ENCODE measurements at regions not wholly inside any gene's neighbourhood (a gene's known extent, or its start where the extent isn't known, plus 50 kb on each side); places are given as distances from the start of the nearest gene placed in this dataset.
A peak's percentile ranks its signal among the peaks of the same experiment; 100 is the strongest.
"Not testable (repeated sequence)": the region's sequence is repeated elsewhere in the genome, so short reads cannot be mapped to it uniquely, and the experiment has no call there.

DNA sequence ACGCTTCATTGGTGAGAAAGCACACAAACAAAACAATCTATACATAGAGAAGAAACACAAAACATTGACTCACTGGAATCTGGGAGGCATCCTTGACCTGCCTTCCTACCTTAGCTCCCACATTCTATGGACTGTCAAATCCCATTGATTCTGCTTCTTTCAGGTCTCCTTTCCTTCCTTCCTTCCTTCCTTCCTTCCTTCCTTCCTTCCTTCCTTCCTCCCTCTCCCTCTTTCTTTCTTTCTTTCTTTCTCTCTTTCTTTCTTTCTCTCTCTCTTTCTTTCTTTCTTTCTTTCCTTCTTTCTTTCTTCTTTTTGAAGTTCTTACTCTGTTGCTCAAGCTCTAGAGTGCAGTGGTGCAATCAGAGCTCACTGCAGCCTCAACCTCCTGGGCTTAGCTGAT is 108.0 kb upstream of the SGK1 start:
- DNase-seq (ENCODE audit: low read depth) = not testable (repeated sequence)

GRCh38 chr6:134425513-134425912 is 107.6 kb upstream of the SGK1 start:
- DNase-seq (ENCODE audit: low read depth) = no peak

DNA sequence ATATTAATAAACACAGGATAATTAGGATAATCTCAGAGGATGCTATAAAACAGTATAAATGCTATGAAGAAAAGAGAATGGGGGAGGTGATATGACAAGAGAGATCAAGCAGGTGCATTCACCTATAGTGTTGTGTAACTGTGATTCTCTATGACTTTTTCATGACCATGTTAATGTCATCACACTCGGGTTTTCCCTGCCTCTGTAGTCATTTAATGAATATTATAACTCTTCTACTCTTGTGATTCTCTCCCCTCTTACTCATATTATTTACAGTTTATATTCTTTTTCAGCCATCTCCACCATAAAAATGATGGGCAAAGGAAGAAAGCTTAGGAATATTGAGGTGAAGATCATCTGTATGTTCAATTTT is 106.9 kb upstream of the SGK1 start:
- DNase-seq (ENCODE audit: low read depth) = no peak

GRCh38 chr6:134424165-134424797 is 106.4 kb upstream of the SGK1 start:
- peak; percentile 54 for DNase-seq (ENCODE audit: low read depth)

DNA sequence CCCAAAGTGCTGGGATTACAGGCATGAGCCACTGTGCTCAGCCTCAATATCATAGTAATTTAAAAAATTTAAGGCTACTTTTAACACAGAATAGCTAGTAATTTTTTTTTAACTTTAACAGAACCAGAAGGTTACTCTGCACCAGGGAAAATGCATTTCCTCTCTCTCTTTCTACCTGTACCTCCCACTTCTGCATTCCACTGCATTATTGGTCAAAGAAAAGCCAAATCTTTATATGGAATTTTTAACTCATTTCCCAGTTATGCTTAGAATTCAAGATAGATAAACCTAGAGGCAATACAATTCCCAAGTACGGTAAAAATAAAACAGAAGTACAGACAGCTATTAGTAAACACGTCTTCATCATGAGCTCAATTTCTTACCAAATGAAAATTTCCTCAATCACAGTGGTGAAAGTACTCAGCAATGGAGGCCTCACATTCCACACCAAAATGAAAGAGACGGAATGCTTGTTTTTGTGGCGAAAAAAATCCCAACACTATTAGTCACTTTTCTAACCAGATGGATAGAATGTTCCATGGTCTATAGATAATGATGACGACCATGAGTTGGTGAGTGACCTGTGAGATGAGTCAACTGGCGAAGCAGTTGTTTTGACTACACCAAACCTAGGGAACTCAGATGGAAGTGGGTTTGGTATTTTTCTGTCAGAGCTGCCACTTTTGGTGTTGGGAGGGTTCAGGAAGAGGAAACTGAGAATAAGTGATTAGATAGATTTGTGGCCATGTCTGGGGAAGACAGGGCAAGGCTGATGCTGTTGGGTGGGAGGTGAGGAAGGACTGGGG is 104.7 kb upstream of the SGK1 start:
- peak; percentile 95 for DNase-seq (ENCODE audit: low read depth)

- no peak for DNase-seq (ENCODE audit: low read depth)
Observed at GRCh38 chr6:134421501-134421900, 103.6 kb upstream of the SGK1 start.

DNA sequence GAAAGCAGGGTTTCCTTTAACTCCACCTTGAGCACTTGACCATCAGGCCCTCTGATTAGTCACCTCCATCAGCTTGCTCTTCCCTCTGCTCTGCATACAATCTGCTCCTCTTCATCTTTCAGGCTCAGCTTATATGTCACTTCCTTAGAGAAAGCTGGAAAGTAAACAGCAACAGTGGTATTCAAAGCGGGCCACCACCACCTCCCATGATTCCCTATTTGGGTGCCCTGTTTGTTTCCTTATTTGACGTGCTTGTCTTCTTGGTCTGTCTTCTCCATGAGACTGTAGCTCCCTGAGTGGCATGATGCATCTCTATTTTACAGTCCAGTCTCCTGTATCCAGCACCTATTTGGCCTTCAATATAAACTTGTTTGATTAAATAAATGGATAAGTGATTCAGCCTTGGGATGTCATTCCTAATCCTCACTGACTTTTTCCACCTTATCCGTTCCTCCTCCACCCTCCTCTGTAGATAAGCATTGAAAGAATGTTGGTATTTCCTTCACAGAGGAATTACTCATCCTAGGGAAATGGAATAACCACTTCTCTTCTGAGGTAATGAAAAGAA is 102.8 kb upstream of the SGK1 start:
- DNase-seq (ENCODE audit: low read depth) = no peak

GRCh38 chr6:134419716-134420115 is 101.8 kb upstream of the SGK1 start:
- no peak for DNase-seq (ENCODE audit: low read depth)

DNA sequence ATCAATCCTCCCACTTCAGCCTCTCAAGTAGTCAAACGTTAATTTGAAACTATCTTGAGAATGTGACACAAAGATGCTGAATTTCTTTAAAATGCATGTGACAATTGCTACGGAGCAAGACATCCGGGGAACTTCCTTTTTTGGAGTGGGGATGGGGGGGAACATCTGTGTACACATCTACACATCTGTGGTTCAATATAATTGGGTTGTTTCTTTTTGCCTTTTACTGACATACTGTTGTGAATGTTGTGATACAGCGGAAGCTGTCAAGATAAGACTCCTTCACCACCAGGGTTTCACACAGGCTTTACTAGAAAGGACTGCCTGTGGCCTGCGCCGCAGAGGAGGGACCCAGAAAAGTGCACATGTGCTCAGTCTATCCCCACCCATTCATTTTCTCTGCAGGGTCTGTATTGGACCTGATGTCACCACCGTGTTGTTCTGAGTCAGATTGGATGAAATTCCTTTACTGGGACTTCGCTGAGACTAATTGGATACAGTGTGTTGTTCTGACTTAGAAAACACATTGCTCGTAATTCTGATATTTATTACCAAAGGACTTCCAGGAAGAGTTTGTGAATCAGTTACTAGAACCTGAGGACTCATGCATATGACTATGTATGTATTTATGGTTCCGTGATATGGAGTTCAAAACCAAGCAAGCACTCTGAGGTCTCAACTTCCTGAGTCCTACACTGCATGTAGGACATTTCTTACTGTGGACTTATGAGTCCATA is 98.7 kb upstream of the SGK1 start:
- no peak for DNase-seq (ENCODE audit: low read depth)

GRCh38 chr6:134415656-134416055 is 97.7 kb upstream of the SGK1 start:
- no peak for DNase-seq (ENCODE audit: low read depth)

- no peak for DNase-seq (ENCODE audit: low read depth)
Observed at GRCh38 chr6:134415194-134415593, 97.3 kb upstream of the SGK1 start.

DNA sequence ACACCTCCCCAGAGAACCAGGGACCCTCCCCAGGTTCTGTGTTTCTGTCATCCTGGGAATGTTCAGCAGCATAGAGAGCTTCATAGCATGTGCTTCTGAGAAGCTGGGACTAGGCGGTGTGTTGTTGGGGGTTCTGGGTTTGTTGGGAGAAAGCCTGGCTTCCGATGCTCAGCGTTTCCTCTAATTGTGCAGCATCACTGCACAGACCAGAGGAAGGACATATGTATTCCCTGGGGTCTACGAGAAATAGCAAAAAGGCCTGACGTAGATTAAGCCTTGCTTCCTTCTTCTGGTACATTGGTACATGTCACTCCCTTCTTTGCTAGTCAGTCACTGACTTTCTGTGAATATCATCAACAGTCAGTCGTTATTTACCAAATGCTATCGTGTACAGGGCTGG is 96.9 kb upstream of the SGK1 start:
- DNase-seq (ENCODE audit: low read depth) = no peak

GRCh38 chr6:134413241-134413643 is 95.3 kb upstream of the SGK1 start:
- no peak for DNase-seq (ENCODE audit: low read depth)

DNA sequence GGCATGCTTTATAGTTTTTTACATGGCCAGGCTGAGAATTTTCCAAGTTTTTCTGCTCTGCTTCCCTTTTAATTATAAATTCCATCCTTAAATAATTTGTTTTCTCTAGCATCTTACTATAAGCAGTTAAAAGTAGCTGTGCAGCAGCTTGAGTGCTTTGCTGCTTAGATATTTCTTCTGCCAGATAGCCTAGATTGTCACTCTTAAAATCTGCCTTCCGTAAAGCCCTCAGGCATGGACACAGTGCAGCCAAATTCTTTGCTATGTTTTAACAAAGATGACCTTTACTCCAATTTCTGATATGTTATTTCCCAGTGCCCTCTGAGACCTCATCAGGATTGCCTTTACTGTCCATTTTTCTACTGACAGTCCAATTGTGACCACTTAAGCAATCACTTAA is 92.6 kb upstream of the SGK1 start:
- no peak for DNase-seq (ENCODE audit: low read depth)

DNA sequence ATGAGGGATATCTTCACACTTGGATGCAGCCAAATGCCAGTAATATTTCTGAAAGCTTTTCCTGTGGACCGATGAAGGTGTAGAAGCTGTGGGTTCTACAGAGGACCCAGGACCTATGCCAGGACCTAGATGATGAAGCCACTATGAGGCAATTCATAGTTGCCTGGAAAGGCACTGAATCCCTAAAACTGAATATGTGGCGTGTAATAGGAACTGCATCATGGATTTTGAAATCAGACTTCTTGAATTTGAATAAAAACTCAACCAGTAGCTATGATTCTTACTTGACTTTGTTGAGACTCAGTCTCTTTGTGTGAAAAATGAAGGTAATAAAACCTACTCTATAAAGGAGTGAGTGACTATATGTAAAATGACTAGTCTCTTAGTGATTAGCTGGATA is 89.9 kb upstream of the SGK1 start:
- no peak for DNase-seq (ENCODE audit: low read depth)

DNA sequence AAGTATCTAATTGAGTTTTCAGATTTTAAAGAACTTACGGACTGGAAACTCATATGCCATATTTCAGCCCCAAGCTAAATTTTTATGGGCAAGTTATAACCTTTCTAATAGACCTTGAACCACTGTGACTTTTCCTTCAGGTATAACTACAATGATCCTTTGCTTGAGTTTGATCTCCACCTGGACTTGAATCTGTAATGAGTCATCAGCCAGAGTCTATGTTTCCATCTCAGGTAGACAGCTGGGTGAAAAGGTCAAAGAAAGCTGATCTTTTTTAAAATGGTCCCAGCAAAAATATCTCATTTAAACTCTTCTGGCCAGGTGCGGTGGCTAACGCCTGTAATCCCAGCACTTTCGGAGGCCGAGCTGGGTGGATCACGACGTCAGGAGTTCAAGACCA is 88.4 kb upstream of the SGK1 start:
- DNase-seq (ENCODE audit: low read depth) = no peak

DNA sequence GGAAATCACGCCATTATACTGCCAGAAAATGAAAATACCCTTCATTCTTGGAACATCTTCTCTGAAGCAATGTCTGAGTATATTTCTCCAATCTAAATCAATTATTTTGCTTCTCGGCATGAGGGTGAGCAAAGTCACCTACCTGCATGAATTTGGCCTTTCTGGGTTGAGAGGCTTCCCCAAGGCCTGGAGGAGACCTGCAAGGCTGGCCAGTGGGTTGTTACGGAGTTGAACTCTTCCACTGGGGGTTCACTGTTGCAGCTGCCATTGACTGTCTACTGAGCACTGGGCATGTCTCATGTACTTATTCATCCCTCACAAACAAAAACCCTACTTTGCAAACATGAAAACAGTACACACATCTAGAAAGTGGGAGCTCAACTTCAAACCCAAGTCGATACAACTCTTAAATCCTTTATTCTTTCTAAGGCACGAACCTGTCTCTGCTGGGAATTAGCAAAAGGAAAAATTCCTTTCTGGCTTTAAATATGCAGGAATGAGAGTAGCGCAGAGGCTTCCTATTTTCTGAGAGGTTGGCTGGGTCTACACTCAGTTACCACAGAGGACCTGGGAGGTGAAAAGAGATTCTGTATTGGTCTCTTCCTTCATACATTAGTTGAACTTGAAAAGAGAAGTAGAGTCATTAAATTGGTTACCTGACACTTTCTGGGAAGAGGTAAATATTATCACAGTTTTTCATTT is 87.6 kb upstream of the SGK1 start:
- DNase-seq (ENCODE audit: low read depth) = no peak

GRCh38 chr6:134403312-134403711 is 85.4 kb upstream of the SGK1 start:
- DNase-seq (ENCODE audit: low read depth) = not testable (repeated sequence)

DNA sequence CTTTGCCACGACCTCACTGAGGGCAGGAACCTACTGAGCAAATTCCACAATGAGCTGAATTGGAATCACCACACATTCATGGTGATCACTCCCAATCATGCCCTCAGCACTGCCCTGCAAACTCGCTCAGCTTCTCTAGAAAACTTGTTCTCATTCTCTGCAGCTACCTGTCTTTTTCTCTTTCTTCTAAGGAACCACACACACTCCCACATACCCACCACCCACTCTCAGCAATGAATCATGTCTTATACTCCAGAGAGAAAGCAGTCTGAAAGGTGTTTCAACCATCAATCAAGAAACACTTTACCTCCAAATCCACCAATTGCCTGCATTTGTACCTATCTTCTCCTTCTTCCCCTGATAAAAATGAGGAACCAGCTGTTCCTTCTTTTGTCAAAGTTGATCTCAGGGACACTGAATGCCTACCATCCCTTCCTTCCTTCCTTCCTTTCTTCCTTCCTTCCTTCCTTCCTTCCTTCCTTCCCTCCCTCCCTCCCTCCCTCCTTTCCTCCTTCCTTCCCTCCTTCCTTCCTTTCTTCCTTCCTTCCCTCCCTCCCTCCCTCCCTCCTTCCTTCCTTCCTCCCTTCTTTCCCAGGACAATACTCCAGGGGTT is 84.6 kb upstream of the SGK1 start:
- no peak for DNase-seq (ENCODE audit: low read depth)

- DNase-seq (ENCODE audit: low read depth) = no peak
Observed at GRCh38 chr6:134400941-134401340, 83.0 kb upstream of the SGK1 start.

- DNase-seq (ENCODE audit: low read depth) = no peak
Observed at GRCh38 chr6:134398453-134398852, 80.5 kb upstream of the SGK1 start.

GRCh38 chr6:134397676-134398075 is 79.8 kb upstream of the SGK1 start:
- DNase-seq (ENCODE audit: low read depth) = no peak
